Activated T-cell treated with anti-CD3 and anti-CD28 coated beads, Interleukin-2, amount 50 U/mL, for 1 hour (primary cell): ENCODE measurements at regions not wholly inside any gene's neighbourhood (a gene's known extent, or its start where the extent isn't known, plus 50 kb on each side); places are given as distances from the start of the nearest gene placed in this dataset.
"Not testable (repeated sequence)": the region's sequence is repeated elsewhere in the genome, so short reads cannot be mapped to it uniquely, and the experiment has no call there.

ENCODE experiments used
- DNase-seq: peaks from one replicate; pipeline ENCODE4 v3.0.0-alpha.2; 2020

DNA sequence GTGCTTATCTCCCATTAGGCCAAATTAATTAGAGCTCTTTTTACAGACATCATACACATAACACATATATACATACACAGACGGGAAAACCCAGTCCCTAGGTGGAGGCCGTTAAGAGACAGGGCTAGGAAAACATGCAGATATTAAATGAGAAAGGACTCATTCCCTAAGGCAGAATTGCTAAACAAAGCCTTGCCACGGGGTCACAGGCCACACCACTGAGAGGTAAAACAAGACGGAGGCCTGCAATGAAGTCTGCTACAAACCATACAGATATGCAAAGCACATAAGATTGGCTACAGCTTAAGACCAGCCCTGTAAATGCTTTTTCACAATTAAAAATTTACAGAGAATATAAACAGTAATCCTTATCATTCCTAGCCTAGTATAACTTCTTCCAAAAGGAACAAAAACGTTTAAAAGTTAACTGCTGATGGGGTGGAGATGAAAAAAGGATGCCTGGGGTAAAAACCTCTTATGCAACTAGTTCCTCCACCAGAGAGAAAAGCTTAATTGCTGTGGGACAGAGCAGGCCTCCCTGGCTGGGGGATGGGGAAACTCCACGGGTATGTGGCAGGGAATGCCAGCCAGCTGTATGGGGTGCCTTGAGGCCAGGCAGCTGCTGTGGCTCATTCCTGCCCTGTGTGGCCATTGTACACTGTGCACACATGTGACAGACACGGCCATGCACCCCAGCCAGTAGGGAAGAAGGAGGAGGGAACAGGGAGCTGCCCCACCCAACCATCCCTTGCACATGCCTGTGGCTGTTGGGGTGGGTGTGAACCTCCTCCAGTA, 481.4 kb upstream of the LMCD1 start:
- DNase-seq: no peak

DNA sequence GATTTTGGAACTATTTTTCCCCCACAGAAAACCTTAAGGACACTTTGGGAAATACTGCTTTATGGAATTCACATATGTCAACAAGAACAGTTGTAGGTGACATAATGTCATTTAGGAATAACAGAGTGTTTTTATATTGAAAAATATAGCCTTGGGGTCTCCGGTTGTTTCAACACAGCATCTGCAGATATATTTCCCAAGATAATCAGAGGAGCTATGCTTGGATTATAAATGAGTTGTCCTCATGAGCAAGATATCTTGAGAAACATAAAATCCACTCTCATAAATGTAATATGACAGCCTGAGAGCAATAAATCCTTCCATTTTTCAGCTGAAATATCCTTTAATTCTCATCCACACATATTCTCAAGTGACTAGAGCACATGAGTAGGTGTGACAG, 473.7 kb upstream of the LMCD1 start:
- DNase-seq: no peak

DNA sequence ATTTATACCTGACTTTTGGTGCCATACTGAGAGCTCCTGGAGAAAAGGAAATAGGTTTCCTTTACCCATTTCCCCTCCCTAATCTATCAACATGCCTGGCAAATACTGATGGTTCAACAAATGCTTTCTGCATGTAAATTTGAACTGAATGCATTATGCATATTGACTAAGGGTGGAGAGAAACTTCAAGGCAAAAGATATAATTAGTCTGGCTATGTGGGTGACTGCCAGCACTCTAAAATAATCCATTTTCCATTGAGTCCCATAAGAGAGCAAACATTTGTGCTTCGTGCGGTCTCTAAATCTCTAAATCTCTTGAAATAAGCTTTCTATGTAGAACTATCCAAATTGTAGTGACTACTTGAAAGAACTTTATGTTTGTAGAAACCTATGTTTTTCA, 451.3 kb upstream of the LMCD1 start:
- DNase-seq: no peak

DNA sequence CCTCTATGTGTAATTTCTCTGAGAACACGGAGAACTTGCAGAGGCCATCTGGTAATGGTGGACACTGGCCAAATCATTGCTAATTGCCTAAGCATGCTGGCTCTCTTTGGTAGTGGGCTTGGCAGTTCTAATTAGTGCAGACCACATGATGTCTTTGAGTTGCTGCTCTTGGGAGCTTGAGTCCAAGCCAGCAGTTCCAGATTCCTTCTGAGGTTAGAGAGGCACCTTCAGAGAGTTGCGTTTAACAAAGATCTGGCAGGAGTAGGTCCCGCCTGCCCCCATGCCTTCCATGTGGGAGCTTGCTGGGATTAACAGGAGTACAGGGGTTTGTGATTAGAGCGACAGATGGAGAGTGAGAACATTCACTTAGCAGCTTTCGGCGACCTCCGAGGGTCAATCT, 449.0 kb upstream of the LMCD1 start:
- no peak for DNase-seq

DNA sequence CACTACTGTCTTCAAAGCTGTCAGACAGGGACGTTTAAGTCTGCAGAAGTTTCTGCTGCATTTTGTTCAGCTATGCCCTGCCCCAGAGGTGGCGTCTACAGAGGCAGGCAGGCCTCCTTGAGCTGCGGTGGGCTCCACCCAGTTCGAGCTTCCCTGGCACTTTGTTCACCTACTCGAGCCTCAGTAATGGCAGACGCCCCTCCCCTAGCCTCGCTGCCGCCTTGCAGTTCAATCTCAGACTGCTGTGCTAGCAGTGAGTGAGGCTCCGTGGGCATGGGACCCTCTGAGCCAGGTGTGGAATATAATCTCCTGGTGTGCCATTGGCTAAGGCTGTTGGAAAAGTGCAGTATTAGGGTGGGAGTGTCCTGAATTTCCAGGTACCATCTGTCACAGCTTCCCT, 433.5 kb upstream of the LMCD1 start:
- not testable (repeated sequence) for DNase-seq

DNA sequence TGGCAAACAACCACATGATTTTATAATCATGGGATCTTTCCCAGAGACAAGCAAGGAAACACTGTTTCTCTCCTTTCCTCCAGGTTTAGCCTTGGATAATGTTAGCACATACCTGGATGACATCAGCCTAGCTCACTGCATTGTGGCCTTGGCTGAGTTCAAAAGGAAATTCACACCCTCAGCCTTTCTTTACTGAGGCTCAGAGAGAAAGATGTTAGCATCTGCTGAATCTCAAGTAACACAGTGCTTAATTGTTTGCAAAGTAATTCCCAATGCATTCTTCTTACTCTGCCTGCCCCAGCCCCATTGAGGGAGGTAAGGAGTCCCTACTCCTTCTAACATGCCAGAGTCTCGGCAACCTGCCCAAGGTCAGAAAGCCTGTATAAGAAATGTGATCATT, 432.2 kb upstream of the LMCD1 start:
- no peak for DNase-seq

DNA sequence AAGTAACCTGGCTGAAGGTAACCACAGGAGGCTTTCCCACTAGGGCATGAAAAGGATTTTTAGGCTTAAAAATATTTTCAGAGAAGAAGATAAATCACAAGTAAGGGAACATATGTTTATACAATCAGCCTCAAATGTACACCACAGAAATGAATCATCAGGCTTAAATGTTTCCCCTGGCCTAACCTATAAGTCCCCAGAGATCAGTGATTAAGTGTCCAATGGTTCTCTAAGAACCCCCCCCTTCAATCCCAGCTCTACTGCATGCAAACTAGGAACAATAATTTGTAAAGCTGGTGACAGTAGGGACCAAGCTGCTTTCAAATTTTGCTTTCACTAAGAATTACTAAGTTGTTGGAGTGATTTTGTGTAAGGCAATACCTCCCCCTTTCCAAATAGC, 431.6 kb upstream of the LMCD1 start:
- no peak for DNase-seq

DNA sequence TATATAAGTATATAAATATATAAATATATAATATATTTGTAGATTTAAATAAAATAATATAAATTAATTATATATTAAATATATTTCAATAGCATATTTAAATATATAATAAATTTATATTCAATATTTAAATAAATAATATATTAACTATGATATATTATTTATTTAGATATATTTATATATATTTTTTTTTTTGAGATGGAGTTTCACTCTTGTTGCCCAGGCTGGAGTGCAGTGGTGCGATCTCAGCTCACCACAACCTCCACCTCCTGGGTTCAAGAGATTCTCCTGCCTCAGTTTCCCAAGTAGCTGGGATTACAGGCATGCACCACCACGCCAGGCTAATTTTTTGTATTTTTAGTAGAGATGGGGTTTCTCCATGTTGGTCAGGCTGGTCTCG, 426.9 kb upstream of the LMCD1 start:
- DNase-seq: not testable (repeated sequence)

DNA sequence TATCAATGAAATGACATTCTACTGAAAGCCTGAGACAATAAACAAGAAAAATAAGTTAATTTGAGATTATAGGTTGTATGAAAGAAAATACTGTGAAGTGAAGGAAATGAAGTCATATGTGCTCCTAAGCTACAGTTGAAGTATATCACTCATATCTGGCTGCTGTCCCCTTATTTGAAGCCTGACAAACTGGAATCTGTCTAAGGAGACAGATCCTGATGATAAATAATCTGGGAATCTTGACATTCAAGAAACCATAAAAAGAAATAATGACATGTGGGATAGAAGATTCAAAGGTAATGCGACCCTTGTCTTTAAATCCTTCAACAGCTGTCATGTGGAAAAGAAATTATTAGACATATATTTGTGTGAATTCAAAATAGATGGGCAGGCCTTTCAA, 424.5 kb upstream of the LMCD1 start:
- no peak for DNase-seq

DNA sequence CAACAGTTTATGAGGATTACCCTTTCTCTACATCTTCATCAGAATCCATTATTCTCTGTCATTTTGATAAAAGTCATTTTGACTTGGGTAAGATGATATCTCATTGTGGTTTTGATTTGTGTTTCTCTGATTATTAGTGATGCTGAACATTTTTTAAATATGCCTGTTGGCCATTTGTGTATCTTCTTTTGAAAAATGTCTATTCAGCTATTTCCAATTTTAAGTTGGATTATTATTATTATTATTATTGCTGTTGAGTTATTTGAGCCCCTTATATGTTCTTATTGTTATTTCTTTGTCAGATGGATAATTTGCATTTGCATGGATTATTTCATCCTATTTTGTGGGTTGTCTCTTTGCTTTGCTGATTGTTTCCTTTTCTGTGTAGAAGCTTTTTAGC, 421.2 kb upstream of the LMCD1 start:
- DNase-seq: no peak

DNA sequence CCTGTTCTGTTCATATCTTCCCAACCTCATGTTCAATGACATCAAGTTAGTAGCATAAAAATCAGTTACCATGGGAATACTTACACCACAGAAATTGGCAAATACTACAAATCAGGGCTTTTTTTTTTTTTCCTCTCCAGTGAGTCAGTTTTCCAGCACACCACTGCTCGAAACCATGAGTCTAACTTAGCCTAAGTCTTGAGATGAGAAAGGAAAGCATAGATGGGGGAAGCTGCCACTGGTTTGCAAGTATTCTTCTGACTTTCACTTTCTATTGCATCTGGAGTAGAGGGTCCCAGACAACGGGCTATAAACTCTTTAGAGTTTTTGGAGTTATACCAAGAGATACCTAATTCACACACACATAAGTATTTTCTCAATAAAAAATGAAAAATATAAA, 416.1 kb upstream of the LMCD1 start:
- DNase-seq: no peak

DNA sequence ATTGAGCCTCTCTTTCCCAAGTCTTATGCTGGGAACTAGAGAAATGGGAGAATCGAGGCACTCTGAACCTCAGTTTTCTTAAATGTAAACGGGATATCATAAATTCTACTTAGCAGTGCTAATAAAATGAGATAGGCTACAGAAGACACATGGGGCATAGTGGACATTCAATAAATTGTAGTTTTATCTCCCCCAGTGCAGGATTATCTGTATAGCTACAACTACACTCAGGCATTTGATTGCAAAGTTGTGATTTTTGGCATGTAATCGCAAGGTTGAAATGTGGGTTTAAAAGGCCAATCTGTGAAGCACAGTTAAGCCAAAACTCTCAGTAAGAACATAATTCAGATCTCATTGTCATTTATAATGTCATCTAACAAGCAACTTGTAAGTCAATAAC, 413.7 kb upstream of the LMCD1 start:
- no peak for DNase-seq

DNA sequence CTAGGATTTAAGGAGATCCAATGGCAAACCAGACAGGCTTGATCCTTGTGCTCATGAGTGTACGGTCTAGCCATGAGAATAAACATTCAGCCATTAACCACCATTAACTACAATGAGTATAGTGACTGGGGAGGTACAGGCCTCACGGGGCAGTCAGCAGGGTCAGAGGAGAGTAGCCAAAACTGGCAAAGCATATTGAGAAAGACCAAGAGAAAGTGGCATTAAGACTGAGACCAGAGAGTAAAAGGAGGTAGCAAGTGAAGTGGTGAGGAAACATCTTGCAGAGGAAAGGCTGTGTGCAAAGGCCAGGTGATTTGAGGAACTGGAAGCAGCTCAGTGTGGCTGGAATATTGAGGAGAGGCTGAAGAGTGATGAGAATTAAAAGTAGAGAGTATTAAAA, 407.2 kb upstream of the LMCD1 start:
- no peak for DNase-seq

DNA sequence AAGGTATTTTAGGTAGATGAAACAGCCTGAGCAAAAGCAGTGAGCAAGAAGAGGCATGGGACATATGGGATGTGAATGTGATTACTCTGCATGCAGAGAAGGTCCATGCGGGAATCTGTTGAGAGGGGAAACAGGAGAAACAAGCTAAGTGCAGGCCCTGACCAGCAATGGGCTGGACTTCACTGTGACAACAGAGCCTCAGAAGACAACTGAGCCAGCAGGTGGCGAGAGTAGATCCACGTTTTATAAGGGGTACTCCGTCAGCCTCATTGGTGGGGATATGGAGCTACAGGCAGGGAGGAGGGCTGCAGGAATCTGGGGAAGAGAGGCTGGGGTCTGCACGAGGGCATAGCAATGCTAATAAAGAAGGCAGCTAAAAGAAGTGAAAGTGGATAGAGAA, 405.9 kb upstream of the LMCD1 start:
- DNase-seq: no peak

DNA sequence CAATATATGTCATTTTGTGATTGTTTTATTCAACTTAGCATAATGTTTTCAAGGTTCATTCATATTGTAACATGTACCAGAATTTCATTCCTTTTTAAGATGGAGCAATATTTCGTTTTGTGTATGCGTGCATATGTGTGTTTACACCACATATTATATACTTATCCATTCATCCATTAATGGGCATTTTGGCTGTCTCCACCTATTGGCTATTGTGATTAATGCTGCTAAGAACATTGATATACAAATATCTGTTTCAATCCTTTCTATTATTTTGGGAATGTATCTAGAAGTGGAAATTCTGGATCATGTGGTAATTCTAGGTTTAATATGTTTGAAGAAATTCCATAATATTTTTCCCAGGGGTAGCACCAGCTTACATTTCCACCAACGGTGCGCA, 403.9 kb upstream of the LMCD1 start:
- no peak for DNase-seq

DNA sequence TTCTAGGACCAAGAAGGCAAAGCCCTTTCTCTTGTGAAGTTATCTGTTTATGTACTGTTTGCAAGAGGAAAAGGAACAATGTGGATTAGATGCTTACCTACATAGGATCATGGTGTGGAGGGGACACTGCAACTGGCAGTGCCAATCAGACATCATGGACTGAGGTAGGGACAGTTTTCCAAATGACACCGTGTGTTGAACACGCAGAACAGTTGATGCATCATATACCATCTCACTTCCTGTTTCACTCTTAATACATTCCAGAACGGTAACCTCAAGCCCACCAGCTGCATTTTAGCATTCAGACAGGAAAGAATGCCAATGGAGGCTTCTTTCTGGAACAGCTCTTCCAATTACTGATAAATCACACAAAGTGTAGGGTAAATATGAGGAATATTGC, 397.7 kb upstream of the LMCD1 start:
- no peak for DNase-seq

DNA sequence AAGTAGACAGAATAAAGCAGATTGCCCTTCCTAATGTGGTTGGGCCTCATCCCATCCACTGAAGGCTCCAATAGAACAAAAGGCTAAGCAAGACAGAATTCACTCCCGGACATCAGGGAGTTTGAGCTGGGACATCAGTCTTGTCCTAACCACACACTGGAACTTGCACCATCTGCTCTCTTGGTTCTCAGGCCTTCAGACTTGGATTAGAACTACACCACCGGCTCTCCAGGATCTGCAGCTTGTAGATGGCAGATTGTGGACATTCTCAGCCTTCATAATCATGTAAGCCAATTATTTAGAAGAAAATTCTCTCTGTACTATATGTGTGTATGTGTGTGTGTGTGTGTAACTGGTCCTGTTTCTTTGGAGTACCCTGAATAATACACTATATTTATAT, 394.7 kb upstream of the LMCD1 start:
- no peak for DNase-seq

DNA sequence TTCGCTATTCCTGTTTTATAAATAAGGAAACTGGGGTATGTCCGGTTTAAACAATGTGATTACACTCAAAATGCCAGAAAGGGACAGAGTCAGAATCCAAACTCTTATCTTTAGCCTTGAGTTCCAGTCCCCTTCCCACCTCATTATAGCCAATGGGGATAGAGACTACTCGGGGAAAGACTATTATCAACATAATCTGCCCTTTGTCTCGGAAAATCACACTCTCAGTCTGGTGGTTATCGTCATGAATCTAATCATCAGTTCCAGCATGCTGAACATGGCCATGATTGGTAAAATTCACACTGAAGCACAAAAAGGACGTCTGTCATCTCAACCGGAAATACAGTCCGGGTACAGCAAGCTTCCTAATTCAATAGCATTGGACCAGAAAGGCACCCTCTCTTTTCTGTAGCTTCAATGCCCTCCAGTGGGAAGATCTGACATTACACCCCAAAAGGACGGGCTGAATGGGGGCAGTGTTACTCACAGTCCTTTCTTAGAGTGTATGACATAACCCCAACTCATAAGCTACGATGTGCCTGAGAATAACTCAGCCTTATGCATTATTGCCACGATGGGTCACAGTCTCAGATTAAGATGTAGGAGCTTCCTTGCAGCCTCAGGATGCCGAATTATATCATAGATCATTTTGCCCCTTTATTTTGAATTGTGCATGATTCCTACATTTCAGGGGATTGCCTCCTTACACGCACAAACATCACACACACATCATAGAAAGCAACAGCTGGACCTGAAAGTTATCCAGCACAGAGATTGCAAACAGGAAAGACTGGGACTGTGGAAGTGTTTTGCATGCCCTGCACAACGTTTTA, 390.4 kb upstream of the LMCD1 start:
- peak; percentile 30 for DNase-seq

DNA sequence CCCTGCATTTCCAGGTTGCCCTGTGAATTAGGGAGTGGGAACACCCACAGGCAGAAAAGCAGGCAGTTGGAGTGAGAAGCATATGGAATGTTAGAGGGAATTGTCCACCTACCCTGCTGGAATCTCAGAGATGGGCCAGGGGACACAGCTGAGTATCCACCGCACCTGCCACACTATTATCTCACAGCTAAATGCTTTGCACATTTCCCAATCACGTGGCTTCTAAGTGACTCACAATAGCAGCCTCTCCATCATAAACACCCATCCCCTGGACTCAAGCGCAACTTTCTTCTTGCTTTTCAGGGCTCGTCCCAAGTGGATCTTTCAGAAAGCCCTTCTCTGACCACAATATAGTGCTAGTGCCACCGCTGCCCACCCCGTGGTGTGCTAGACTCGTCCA, 389.0 kb upstream of the LMCD1 start:
- DNase-seq: no peak

DNA sequence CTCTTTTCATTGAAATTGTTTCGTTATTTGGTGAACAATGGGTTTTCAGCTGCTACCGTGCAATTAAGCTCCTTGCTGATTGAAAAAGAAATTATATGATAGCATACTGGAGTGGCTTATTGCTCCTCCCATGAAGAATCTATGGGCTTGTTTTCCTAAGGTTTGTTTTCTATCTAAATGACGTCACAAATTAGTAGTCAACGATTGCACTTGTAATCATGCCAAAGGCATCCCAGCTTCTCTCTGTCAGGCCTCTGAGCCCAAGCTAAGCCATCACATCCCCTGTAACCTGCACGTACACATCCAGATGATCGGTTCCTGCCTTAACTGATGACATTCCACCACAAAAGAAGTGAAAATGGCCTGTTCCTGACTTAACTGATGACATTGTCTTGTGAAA, 388.0 kb upstream of the LMCD1 start:
- no peak for DNase-seq

DNA sequence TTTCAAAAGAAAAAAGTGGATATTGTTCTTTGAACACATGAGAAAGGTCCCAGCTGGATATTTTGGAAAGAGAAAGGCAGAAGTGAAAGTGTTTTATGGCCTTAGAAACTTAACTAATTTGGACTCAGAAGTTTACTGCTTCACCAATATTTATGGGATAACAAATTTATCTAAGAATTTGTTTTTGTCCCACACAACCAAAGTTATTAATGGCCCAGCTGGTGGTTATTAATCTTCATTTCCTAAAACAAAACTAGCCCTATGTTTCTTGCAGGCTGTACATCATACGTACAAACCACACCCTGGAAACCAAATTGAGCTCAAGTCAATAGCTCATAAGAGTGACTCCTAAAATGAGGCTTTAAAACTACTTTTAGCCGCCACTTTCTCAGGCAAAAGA, 372.9 kb upstream of the LMCD1 start:
- no peak for DNase-seq

DNA sequence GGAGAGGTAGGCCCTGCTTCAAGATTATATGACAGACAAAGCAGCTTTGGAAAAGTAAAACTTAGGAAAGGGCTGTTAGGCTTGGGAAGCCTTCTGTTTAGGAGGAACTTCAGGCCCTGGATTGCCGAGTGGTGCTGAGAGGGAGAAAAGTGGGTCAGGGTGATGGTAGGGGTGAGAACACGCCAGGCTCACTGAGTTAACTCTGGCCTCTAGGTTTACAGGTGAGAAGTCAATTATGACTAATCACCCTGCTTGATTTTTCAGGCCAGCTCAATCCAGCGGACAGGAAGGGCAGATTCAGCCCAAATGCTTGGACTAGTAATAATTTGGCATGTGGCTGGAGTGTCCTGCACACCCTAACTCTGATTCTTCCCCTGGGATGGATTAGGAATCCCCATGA, 365.1 kb upstream of the LMCD1 start:
- DNase-seq: no peak

DNA sequence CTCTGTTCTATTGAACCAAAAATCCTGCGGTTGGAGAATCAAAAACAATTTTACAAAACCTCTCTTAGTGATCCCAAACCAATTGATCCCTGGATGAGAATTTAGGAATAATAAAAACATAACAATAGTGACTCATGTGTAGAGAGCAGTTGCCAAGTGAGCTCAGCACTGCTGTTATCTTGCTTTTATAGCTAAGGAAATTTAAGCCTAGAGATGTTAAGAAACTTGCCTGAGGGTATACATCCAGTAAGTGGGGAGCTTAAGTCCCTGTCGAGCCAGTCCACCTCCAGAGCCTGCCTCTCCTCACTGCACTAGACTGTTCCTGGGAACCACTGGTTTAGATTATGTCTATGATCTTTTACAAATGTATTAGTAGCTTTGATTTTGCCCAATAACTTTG, 358.4 kb upstream of the LMCD1 start:
- no peak for DNase-seq

DNA sequence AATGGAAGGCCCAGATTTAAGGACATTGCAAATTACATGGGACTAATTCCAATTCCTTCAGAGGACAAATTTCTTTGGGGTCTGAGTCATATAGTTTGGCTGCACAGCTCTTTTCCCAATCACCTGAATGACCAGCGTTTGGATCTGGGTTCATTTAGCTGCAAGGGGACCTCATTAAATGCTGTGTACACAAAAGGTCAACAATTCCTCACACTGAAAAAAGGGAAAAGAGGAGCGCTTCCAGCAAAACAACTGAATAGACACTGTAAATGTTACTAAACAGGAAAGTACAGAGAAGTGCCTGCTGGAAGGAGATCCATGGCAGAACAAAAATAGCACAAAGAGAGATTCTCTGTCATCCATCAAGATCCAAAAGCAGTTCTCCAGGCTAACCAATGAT, 356.0 kb upstream of the LMCD1 start:
- no peak for DNase-seq

DNA sequence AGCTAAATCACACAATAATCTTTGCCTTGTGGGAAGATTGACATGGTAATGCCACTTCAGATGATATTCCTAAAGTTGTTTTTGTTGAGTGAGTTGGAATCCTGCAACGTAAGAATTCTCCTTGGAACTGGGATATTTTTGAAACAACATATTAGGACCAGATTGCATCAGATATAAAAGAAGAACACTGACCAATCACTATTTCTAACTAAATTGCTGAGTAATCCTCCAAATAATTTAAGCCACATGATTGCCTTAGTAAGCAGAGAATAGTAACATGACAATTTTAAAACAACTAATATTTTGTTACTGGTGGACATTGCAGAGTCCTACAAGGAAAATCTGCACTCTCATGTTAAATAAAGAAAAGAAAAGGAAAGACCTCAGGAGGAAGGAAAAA, 353.9 kb upstream of the LMCD1 start:
- no peak for DNase-seq
